Lung (tissue), 11 donors: ENCODE measurements at regions not wholly inside any gene's neighbourhood (a gene's known extent, or its start where the extent isn't known, plus 50 kb on each side); places are given as distances from the start of the nearest gene placed in this dataset.

Experiments
- ATAC-seq: fragments of 200-7000 bp; cut with Tn5 transposase; one replicate; pipeline ENCODE4 v1.9.1; 2020; ENCODE audit warnings: moderate number of reproducible peaks; ENCODE audit not compliant: insufficient read depth, low FRiP score
- DNase-seq, 3 donors: peaks; one replicate each; pipeline ENCODE4 v3.0.0-alpha.2; 2013 to 2017
- H3K27ac ChIP-seq, 2 donors: one replicate each; pipeline ENCODE4 v1.5.1; 2013; ENCODE audit warnings: mild to moderate bottlenecking in 2 of 2, moderate library complexity in 2 of 2, control low read depth in 1 of 2, inconsistent platforms in 1 of 2, low read depth in 1 of 2, low read length in 1 of 2
- H3K27me3 ChIP-seq, 3 donors: one replicate each; pipeline ENCODE4 v1.5.1; 2013; ENCODE audit warnings: low read length in 2 of 3; ENCODE audit not compliant: control insufficient read depth in 3 of 3, insufficient read depth in 3 of 3
- H3K36me3 ChIP-seq, 4 donors: one replicate each; pipeline ENCODE4 v1.5.1; 2013; ENCODE audit warnings: low read length in 4 of 4, mild to moderate bottlenecking in 1 of 4, moderate library complexity in 1 of 4; ENCODE audit not compliant: control insufficient read depth in 4 of 4, insufficient read depth in 4 of 4
- H3K4me1 ChIP-seq, 5 donors: one replicate each; pipeline ENCODE4 v1.5.1; 2013; ENCODE audit warnings: low read length in 5 of 5, mild to moderate bottlenecking in 2 of 5, moderate library complexity in 1 of 5; ENCODE audit not compliant: control insufficient read depth in 5 of 5, insufficient read depth in 5 of 5
- H3K4me3 ChIP-seq: one replicate; pipeline ENCODE4 v1.5.1; 2013; ENCODE audit warnings: mild to moderate bottlenecking, control low read depth, moderate library complexity
- H3K9ac ChIP-seq, 2 donors: one replicate each; pipeline ENCODE4 v1.5.1; 2013; ENCODE audit warnings: low read length in 2 of 2, control low read depth in 1 of 2; ENCODE audit not compliant: insufficient read depth in 1 of 2
- H3K9me3 ChIP-seq, 4 donors: one replicate each; pipeline ENCODE4 v1.5.1; 2013; ENCODE audit warnings: low read length in 3 of 4, mild to moderate bottlenecking in 1 of 4, moderate library complexity in 1 of 4; ENCODE audit not compliant: control insufficient read depth in 4 of 4, insufficient read depth in 3 of 4
- WGBS, 2 donors: extraction: QIAGEN DNeasy Blood & Tissue Kit; methylation state at CpG; one replicate each; pipeline ENCODE4 v1.1.7; 2013; 5-methylcytosine and 5-hydroxymethylcytosine counted together
- TF ChIP-seq, protein P1 (sequence below): IDR thresholded peaks from 2 replicates; pipeline ENCODE4 v1.5.1; 2012; ENCODE audit warnings: mild to moderate bottlenecking; ENCODE audit errors: control extremely low read depth, extremely low read depth
- donor health status: control.
- donor health status: control.
- donor health status: Bipolar disorder and iron deficiency.
- donor health status: healthy.
- donor health status: DM: yes; HTN: yes; CAD: no.

DNA sequence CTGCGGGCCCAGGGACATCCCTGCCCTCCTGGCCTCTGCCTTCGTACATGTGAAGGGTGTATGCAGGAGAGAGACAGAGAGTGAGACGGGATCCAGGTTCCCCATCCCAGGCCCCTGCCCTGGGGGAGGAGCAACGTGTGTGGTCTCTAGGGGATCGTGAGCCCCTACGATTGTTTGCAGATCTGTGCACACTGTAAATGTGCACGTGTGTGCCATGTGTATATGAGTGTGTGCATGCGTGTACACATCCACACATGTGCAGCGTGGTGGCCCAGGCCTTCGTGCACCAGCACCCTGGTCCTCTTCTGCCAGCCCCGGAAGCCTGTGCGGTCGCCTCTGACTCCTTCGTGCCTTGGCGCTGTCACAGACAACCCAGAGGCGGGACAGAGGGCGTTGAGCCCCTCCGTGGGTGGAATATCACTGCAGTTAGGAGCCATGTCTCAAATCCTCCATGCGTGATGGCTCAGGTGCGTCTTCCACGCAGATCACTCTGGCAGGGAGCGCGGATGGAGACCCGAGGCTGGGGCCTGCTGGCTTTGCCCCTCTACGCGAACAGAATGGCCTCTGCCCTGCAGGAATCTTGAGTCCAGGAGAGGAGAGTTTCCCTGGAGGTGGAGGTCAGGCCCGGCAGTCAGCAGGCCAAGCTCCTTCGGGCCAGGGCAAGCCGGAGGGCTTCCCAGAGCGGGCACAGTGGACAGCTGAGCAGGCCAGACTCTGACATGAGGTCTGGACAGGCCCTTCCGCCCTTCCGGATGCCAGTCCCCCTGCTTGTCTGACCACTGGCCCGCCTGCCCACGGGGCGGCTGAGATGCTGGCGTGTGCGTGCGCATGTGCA lies 97.5 kb downstream of the UNCX start:
- no peaks in the 10 kb centered on the region for H3K36me3 ChIP-seq
- H3K27ac ChIP-seq, result no peak overlapping the region
- 76 to 85% methylated on average over 38 of the region's 38 CpGs for WGBS, 2 donors
- TF ChIP-seq, protein P1, sequence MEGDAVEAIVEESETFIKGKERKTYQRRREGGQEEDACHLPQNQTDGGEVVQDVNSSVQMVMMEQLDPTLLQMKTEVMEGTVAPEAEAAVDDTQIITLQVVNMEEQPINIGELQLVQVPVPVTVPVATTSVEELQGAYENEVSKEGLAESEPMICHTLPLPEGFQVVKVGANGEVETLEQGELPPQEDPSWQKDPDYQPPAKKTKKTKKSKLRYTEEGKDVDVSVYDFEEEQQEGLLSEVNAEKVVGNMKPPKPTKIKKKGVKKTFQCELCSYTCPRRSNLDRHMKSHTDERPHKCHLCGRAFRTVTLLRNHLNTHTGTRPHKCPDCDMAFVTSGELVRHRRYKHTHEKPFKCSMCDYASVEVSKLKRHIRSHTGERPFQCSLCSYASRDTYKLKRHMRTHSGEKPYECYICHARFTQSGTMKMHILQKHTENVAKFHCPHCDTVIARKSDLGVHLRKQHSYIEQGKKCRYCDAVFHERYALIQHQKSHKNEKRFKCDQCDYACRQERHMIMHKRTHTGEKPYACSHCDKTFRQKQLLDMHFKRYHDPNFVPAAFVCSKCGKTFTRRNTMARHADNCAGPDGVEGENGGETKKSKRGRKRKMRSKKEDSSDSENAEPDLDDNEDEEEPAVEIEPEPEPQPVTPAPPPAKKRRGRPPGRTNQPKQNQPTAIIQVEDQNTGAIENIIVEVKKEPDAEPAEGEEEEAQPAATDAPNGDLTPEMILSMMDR, result no peak
- DNase-seq (no peak), ATAC-seq (no peak)
- no peaks in the 10 kb centered on the region for H3K9me3 ChIP-seq
- H3K27me3 ChIP-seq, result peaks cover 0 to 10% (median 4%) of the 10 kb centered on the region in 3 donors
- no peak overlapping the region for H3K9ac ChIP-seq
- H3K4me1 ChIP-seq, result no peaks in the 10 kb centered on the region
- H3K4me3 ChIP-seq, result no peak overlapping the region

DNA sequence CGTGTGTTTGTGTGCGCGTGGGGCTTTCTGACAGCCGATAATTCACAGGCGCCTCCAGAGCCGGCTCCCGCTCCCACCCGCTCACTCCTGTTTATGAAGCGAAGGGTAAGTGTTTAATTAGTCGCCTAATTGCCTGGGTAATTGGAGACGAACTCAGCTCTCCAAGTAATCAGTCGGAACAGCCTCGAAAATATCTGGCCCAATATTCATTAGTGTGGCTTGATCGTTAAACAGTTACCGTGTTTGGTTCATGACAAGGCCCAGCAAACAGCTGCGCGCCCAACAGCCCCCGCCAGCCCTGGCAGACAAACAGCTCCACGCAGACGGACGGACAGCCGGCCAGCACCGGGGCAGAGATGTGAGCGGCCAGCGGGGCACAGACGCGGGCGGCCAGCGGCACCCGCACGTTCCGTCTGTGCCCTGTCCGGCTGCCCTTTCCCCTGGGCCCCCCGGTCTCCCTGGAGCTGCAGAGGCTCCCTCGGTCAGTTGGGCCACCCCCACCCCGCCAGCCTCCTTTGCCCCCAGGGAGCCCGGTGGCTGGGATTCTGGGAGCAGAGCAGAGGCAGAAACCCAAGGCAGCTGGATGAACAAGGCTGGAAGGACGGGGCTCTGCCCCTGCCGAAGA lies 98.2 kb downstream of the UNCX start:
- peaks cover 0 to 2% (median 0%) of the 10 kb centered on the region in 4 donors for H3K9me3 ChIP-seq
- TF ChIP-seq, protein P1, result no peak
- H3K36me3 ChIP-seq, result no peaks in the 10 kb centered on the region
- H3K4me1 ChIP-seq, result no peaks in the 10 kb centered on the region
- 81 to 84% methylated on average over 38 to 39 of the region's 39 CpGs for WGBS, 2 donors
- H3K9ac ChIP-seq, result no peak overlapping the region
- no peak overlapping the region for H3K27ac ChIP-seq
- H3K4me3 ChIP-seq, result no peak overlapping the region
- DNase-seq (no peak), ATAC-seq (no peak)
- H3K27me3 ChIP-seq, result peaks cover 0 to 10% (median 0%) of the 10 kb centered on the region in 3 donors

DNA sequence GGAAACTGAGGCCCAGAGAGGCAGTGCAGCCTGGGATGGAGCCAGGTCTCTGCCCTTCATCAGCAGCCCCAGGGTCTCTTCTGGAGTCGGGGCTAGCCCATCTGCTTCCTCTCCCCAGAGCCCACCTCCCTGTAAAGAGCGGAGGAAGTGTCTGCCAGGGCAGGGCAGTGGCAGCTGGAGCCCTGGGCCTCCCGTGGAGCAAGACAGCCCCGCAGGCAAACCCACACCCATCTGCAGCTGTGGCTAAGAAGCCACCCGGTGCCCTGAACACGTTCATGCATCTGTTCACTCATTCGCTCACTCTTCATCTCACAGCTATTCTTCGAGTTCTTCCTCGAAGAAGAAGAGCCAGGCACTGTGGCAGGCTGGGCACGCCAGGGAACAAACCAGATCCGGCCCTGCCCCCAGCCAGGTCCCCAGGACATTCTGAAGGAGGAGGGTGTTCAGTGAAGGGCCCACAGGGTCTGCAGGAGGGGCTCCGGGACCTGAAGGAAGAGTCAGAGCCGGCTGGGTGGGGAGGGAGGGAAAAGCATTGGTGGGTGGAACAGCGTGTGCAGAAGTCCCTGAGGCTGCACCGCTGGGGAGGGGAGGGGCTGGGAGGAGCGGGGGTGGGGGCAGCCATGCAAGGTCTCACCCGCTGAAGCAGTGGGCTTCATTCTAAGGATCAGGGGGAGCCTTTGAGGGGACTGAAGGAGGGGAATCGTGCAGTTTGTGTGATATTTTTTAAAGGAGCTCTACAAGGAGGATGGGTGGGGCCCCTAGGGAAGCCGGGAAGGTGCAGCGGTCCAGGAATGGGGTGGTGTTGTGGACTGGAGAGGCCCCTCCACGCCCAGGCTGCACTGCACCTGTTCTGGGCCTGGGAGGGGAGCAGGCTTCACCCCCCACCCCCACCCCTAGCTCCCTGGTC lies 99.1 kb downstream of the UNCX start:
- H3K4me1 ChIP-seq, result no peaks in the 10 kb centered on the region
- no peak overlapping the region for H3K27ac ChIP-seq
- whole genome bisulfite sequencing, 2 donors, result 51 to 53% methylated on average over 21 of the region's 21 CpGs
- no peaks in the 10 kb centered on the region for H3K36me3 ChIP-seq
- DNase-seq, result no peak
- TF ChIP-seq, protein P1, result no peak
- H3K27me3 ChIP-seq, result peaks cover 0 to 10% (median 0%) of the 10 kb centered on the region in 3 donors
- H3K9ac ChIP-seq, result no peak overlapping the region
- H3K4me3 ChIP-seq, result no peak overlapping the region
- ATAC-seq, result no peak
- peaks cover 0 to 4% (median 1%) of the 10 kb centered on the region in 4 donors for H3K9me3 ChIP-seq
